ENCODE measurements at regions not wholly inside any gene's neighbourhood (a gene's known extent, or its start where the extent isn't known, plus 50 kb on each side); places are given as distances from the start of the nearest gene placed in this dataset.

DNA sequence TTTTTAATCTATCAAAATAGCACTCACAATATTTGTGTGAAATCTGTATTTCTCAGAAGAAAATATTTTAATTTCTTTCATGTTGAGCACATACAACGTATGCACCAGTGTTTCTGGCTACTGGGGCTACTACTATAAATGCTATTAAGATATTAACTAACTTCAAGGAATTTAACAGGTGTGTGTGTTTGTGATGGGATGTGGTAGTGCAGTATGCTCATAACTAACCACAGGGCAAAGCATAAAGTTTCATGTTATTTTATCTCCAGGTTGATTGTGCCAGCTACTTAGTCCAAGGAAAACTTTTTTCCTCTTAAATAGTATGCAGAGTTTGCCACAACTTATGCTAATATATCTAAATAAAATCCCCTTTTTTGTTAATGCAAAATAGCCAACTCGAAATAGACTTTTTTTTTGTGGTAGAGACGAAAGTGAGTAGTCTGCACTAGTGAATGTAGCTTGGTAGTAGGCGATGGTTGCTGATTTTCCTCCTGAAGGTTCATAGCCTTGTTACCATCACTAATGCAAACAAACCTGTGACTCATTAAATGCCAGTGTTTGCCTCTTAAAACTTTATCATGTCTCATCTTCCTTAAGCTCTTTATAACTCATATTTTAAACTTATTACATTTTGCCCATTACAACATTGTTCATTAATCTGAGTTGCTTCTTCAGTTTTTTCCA lies 565.5 kb upstream of the ANO3 start:
- H3K4me2 ChIP-seq, result no peak overlapping the region
- H3K9ac ChIP-seq, result no peak overlapping the region
- H3K9me2 ChIP-seq, result no peaks in the 10 kb centered on the region
- WGBS (ENCODE audit: low lambda C conversion rate), result 39% methylated on average over 4 of the region's 4 CpGs
- no peak overlapping the region for H3K4me3 ChIP-seq (ENCODE audit: low read depth in 2 of 2, low read length in 1 of 2)
- no peaks in the 10 kb centered on the region for H4K20me1 ChIP-seq (ENCODE audit: insufficient read depth)
- ChIA-PET POLR2A (no interaction called here), CTCF (no interaction called here)
- no peaks in the 10 kb centered on the region for H3K79me2 ChIP-seq (ENCODE audit: insufficient read depth)
- H3K4me1 ChIP-seq (ENCODE audit: control insufficient read depth in 1 of 2, insufficient read depth in 2 of 2, low read depth in 1 of 2, low read length in 1 of 2), result peaks cover 0 to 4% of the 10 kb centered on the region in 2 experiments; a peak in 2 of 4 replicates
- H3K27ac ChIP-seq (ENCODE audit: low read depth in 2 of 2, low read length in 1 of 2), result peak overlapping the region in 1 of 2 experiments; percentile 29; a peak in 1 of 4 replicates
- no peaks in the 10 kb centered on the region for H3K27me3 ChIP-seq (ENCODE audit: insufficient read depth)
- H3F3A ChIP-seq (replicated peaks; ENCODE audit: insufficient read depth), result peaks cover 5% of the 10 kb centered on the region
- no peaks in the 10 kb centered on the region for H3K36me3 ChIP-seq (replicated peaks in 1 of 2; ENCODE audit: control insufficient read depth in 1 of 2, insufficient read depth in 2 of 2, low read length in 1 of 2)
- no peak for DNase-seq
- no peak overlapping the region for H2AFZ ChIP-seq (ENCODE audit: low read depth)
- TF ChIP-seq RXRA (IDR thresholded peaks at IDR 0.05; ENCODE audit: borderline replicate concordance, low read depth), result no peak
- TF ChIP-seq POLR2AphosphoS5 (IDR thresholded peaks at IDR 0.05; ENCODE audit: low read depth, low read length), result no peak
- no peak for TF ChIP-seq FOXJ3 (CRISPR knock-in tag; IDR thresholded peaks at IDR 0.05)
- no peak for TF ChIP-seq EP300 (IDR thresholded peaks at IDR 0.05; ENCODE audit: borderline replicate concordance in 1 of 2, low read depth in 1 of 2, low read length in 1 of 2)
- TF ChIP-seq EZH2phosphoT487 (IDR thresholded peaks at IDR 0.05; ENCODE audit: borderline replicate concordance, low read depth), result no peak
- TF ChIP-seq, protein P1, sequence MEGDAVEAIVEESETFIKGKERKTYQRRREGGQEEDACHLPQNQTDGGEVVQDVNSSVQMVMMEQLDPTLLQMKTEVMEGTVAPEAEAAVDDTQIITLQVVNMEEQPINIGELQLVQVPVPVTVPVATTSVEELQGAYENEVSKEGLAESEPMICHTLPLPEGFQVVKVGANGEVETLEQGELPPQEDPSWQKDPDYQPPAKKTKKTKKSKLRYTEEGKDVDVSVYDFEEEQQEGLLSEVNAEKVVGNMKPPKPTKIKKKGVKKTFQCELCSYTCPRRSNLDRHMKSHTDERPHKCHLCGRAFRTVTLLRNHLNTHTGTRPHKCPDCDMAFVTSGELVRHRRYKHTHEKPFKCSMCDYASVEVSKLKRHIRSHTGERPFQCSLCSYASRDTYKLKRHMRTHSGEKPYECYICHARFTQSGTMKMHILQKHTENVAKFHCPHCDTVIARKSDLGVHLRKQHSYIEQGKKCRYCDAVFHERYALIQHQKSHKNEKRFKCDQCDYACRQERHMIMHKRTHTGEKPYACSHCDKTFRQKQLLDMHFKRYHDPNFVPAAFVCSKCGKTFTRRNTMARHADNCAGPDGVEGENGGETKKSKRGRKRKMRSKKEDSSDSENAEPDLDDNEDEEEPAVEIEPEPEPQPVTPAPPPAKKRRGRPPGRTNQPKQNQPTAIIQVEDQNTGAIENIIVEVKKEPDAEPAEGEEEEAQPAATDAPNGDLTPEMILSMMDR (IDR thresholded peaks at IDR 0.05), result no peak
- TF ChIP-seq NFIC (IDR thresholded peaks at IDR 0.05; ENCODE audit: borderline replicate concordance), result no peak
- no peak for TF ChIP-seq MEF2A (IDR thresholded peaks at IDR 0.05; ENCODE audit: borderline replicate concordance, low read depth)
- TF ChIP-seq TAF1 (IDR thresholded peaks at IDR 0.05; ENCODE audit: borderline replicate concordance, low read depth, low read length), result no peak
- no peak for TF ChIP-seq JUND (IDR thresholded peaks at IDR 0.05)
- no peak for TF ChIP-seq TEAD4 (IDR thresholded peaks at IDR 0.05; ENCODE audit: borderline replicate concordance, insufficient read depth)
- no peak for TF ChIP-seq TCF12 (IDR thresholded peaks at IDR 0.05)
- TF ChIP-seq MXI1 (IDR thresholded peaks at IDR 0.05; ENCODE audit: low read depth, low read length), result no peak
- no peak for TF ChIP-seq GATA2 (CRISPR knock-in tag; IDR thresholded peaks at IDR 0.05)
- TF ChIP-seq CHD2 (IDR thresholded peaks at IDR 0.05; ENCODE audit: low read length, partially characterized antibody), result no peak
- no peaks in the 10 kb centered on the region for H3K9me3 ChIP-seq

- no peak overlapping the region for H3K4me3 ChIP-seq (ENCODE audit: low read depth in 2 of 2, low read length in 1 of 2)
- CTCF ChIA-PET, result no interaction called here
- no peaks in the 10 kb centered on the region for H3K79me2 ChIP-seq (ENCODE audit: insufficient read depth)
- no peak overlapping the region; the same call in 1 of the 2 replicates for H2AFZ ChIP-seq (ENCODE audit: low read depth)
- peak overlapping the region; percentile 12; the same call in 1 of the 2 replicates for H3K4me2 ChIP-seq
- no peak for TF ChIP-seq RCOR1 (IDR thresholded peaks at IDR 0.05; ENCODE audit: low read length)
- TF ChIP-seq SMC3 (IDR thresholded peaks at IDR 0.05; ENCODE audit: low read depth, low read length), result no peak
- TF ChIP-seq, protein P1 (IDR thresholded peaks at IDR 0.05), result no peak
- no peak for TF ChIP-seq RAD21 (IDR thresholded peaks at IDR 0.05; ENCODE audit: low read length)
- TF ChIP-seq CHD2 (IDR thresholded peaks at IDR 0.05; ENCODE audit: low read length, partially characterized antibody), result no peak
- H3K4me1 ChIP-seq (ENCODE audit: control insufficient read depth in 1 of 2, insufficient read depth in 2 of 2, low read depth in 1 of 2, low read length in 1 of 2), result peaks cover 0 to 4% of the 10 kb centered on the region in 2 experiments; a peak in 2 of 4 replicates
- H3F3A ChIP-seq (replicated peaks; ENCODE audit: insufficient read depth), result peaks cover 5% of the 10 kb centered on the region
- H4K20me1 ChIP-seq (ENCODE audit: insufficient read depth), result no peaks in the 10 kb centered on the region
- no peak overlapping the region for H3K9ac ChIP-seq
- POLR2A ChIA-PET, result no interaction called here
- H3K9me2 ChIP-seq, result no peaks in the 10 kb centered on the region
- H3K27ac ChIP-seq (ENCODE audit: low read depth in 2 of 2, low read length in 1 of 2), result peak overlapping the region in 1 of 2 experiments; percentile 65; a peak in 2 of 4 replicates
- H3K9me3 ChIP-seq, result no peaks in the 10 kb centered on the region
- no peaks in the 10 kb centered on the region for H3K27me3 ChIP-seq (ENCODE audit: insufficient read depth)
- H3K36me3 ChIP-seq (replicated peaks in 1 of 2; ENCODE audit: control insufficient read depth in 1 of 2, insufficient read depth in 2 of 2, low read length in 1 of 2), result no peaks in the 10 kb centered on the region
- DNase-seq, result no peak
- WGBS (ENCODE audit: low lambda C conversion rate), result 36% methylated on average over 3 of the region's 3 CpGs
These were observed 562.6 kb upstream of the ANO3 start for GRCh38 chr11:25769287-25769686.

Measured in SK-N-SH (cell line).